Thoracic aorta (tissue), 2 donors: ENCODE measurements at regions not wholly inside any gene's neighbourhood (a gene's known extent, or its start where the extent isn't known, plus 50 kb on each side); places are given as distances from the start of the nearest gene placed in this dataset.

ENCODE experiments used
- ATAC-seq: fragments of 150-250 bp; one replicate; pipeline ENCODE4 v1.8.0; 2017; ENCODE audit warnings: low read depth; ENCODE audit not compliant: insufficient number of reproducible peaks, low FRiP score
- DNase-seq: peaks from one replicate; pipeline ENCODE4 v3.0.0-alpha.2; 2020; ENCODE audit warnings: low spot score
- H3K27ac ChIP-seq, 2 donors: fragments of 200-600 bp; sonication (generic); 1 replicate in 1 of 2; 2 replicates in 1 of 2; pipeline ENCODE4 v1.5.1; 2016; ENCODE audit warnings: mild to moderate bottlenecking in 2 of 2, moderate library complexity in 2 of 2
- H3K27me3 ChIP-seq: fragments of 200-600 bp; sonication (generic); replicated peaks from 2 replicates; pipeline ENCODE4 v1.6.0; 2016; ENCODE audit warnings: mild to moderate bottlenecking; ENCODE audit not compliant: insufficient read depth
- H3K36me3 ChIP-seq: fragments of 200-600 bp; sonication (generic); one replicate; pipeline ENCODE4 v1.5.1; 2016
- H3K4me1 ChIP-seq, 2 donors: fragments of 200-600 bp; sonication (generic); 1 replicate in 1 of 2; 2 replicates in 1 of 2; pipeline versions ENCODE4 v1.5.1 to v1.6.0; 2016; ENCODE audit warnings: low read depth in 2 of 2, mild to moderate bottlenecking in 1 of 2; ENCODE audit not compliant: control insufficient read depth in 1 of 2
- H3K4me3 ChIP-seq: fragments of 200-600 bp; sonication (generic); 2 replicates; pipeline ENCODE4 v1.5.1; 2016; ENCODE audit warnings: mild to moderate bottlenecking
- H3K9me3 ChIP-seq: fragments of 200-600 bp; sonication (generic); 2 replicates; pipeline ENCODE4 v1.5.1; 2016
- CTCF ChIP-seq: fragments of 200-600 bp; sonication (generic); IDR thresholded peaks from one replicate; pipeline ENCODE4 v1.5.1; 2019; ENCODE audit warnings: antibody characterized with exemption

GRCh38 chr6:132998418-132998817 lies 184.0 kb downstream of the RPS12 start:
- Histone ChIP-seq H3K9me3 (no peaks in the 10 kb centered on the region), H3K36me3 (no peaks in the 10 kb centered on the region), H3K27ac (no peak overlapping the region), H3K4me3 (no peak overlapping the region), H3K4me1 (no peaks in the 10 kb centered on the region), H3K27me3 (no peaks in the 10 kb centered on the region)
- ATAC-seq (no peak), DNase-seq (no peak)
- TF ChIP-seq CTCF: no peak

GRCh38 chr6:133001040-133001565 lies 186.7 kb downstream of the RPS12 start:
- Histone ChIP-seq H3K4me3 (no peak overlapping the region), H3K27ac (no peak overlapping the region)
- no peak for ATAC-seq

GRCh38 chr6:133004304-133004884 lies 190.0 kb downstream of the RPS12 start:
- ATAC-seq: no peak
- no peak for TF ChIP-seq CTCF

More at GRCh38 chr6:133001040-133001565, 186.7 kb downstream of the RPS12 start:
- H3K9me3 ChIP-seq: no peaks in the 10 kb centered on the region
- H3K36me3 ChIP-seq: no peaks in the 10 kb centered on the region
- no peak for TF ChIP-seq CTCF
- no peak for DNase-seq
- no peaks in the 10 kb centered on the region for H3K4me1 ChIP-seq
- no peaks in the 10 kb centered on the region for H3K27me3 ChIP-seq

GRCh38 chr6:133012774-133013173 lies 198.4 kb downstream of the RPS12 start:
- DNase-seq: no peak

More at GRCh38 chr6:133004304-133004884, 190.0 kb downstream of the RPS12 start:
- Histone ChIP-seq H3K4me3 (no peak overlapping the region), H3K9me3 (no peaks in the 10 kb centered on the region), H3K36me3 (no peaks in the 10 kb centered on the region), H3K27me3 (no peaks in the 10 kb centered on the region), H3K4me1 (no peaks in the 10 kb centered on the region), H3K27ac (no peak overlapping the region)
- no peak for DNase-seq

GRCh38 chr6:133016631-133017030 lies 202.3 kb downstream of the RPS12 start:
- ATAC-seq: no peak

More at GRCh38 chr6:133012774-133013173, 198.4 kb downstream of the RPS12 start:
- Histone ChIP-seq H3K4me1 (no peaks in the 10 kb centered on the region), H3K27ac (no peak overlapping the region), H3K27me3 (no peaks in the 10 kb centered on the region), H3K9me3 (no peaks in the 10 kb centered on the region), H3K36me3 (no peaks in the 10 kb centered on the region), H3K4me3 (no peak overlapping the region)
- TF ChIP-seq CTCF: no peak
- no peak for ATAC-seq

More at GRCh38 chr6:133016631-133017030, 202.3 kb downstream of the RPS12 start:
- no peak overlapping the region for H3K27ac ChIP-seq
- no peaks in the 10 kb centered on the region for H3K27me3 ChIP-seq
- no peaks in the 10 kb centered on the region for H3K9me3 ChIP-seq
- H3K4me1 ChIP-seq: no peaks in the 10 kb centered on the region
- TF ChIP-seq CTCF: no peak
- H3K36me3 ChIP-seq: no peaks in the 10 kb centered on the region
- H3K4me3 ChIP-seq: no peak overlapping the region
- no peak for DNase-seq
